ENCODE measurements at regions not wholly inside any gene's neighbourhood (a gene's known extent, or its start where the extent isn't known, plus 50 kb on each side); places are given as distances from the start of the nearest gene placed in this dataset.

GRCh38 chr3:66165660-66166059, 55.1 kb upstream of the SLC25A26 start:
- no peak for TF ChIP-seq CTCF (conservative IDR thresholded peaks at IDR 0.05)
- TF ChIP-seq ZFX (IDR thresholded peaks at IDR 0.05), result no peak
- H3K27ac ChIP-seq, result no peak overlapping the region

- no peak overlapping the region for H3K27ac ChIP-seq
- TF ChIP-seq CTCF (conservative IDR thresholded peaks at IDR 0.05) (no peak), ZFX (IDR thresholded peaks at IDR 0.05) (no peak)
These were observed 56.6 kb upstream of the SLC25A26 start for GRCh38 chr3:66164155-66164554.

- TF ChIP-seq ZFX (IDR thresholded peaks at IDR 0.05) (no peak), CTCF (conservative IDR thresholded peaks at IDR 0.05) (no peak)
These were observed 57.6 kb upstream of the SLC25A26 start for GRCh38 chr3:66163222-66163621.

GRCh38 chr3:66162766-66163165, 58.0 kb upstream of the SLC25A26 start:
- TF ChIP-seq ZFX (IDR thresholded peaks at IDR 0.05), result no peak
- TF ChIP-seq CTCF (conservative IDR thresholded peaks at IDR 0.05), result no peak
- H3K27ac ChIP-seq, result no peak overlapping the region

More at GRCh38 chr3:66163222-66163621, 57.6 kb upstream of the SLC25A26 start:
- H3K27ac ChIP-seq, result no peak overlapping the region

- H3K27ac ChIP-seq, result no peak overlapping the region
- no peak for TF ChIP-seq ZFX (IDR thresholded peaks at IDR 0.05)
- no peak for TF ChIP-seq CTCF (conservative IDR thresholded peaks at IDR 0.05)
These were observed 61.7 kb upstream of the SLC25A26 start for GRCh38 chr3:66158933-66159683.

- TF ChIP-seq CTCF (conservative IDR thresholded peaks at IDR 0.05), result no peak
- TF ChIP-seq ZFX (IDR thresholded peaks at IDR 0.05), result no peak
- H3K27ac ChIP-seq, result no peak overlapping the region
These were observed 66.3 kb upstream of the SLC25A26 start for GRCh38 chr3:66154444-66154861.

- TF ChIP-seq ZFX (IDR thresholded peaks at IDR 0.05) (no peak), CTCF (conservative IDR thresholded peaks at IDR 0.05) (no peak)
- no peak overlapping the region for H3K27ac ChIP-seq
These were observed 67.0 kb upstream of the SLC25A26 start for GRCh38 chr3:66153481-66154443.

All from C4-2B (cell line).